GM12878 (cell line): ENCODE measurements at regions not wholly inside any gene's neighbourhood (a gene's known extent, or its start where the extent isn't known, plus 50 kb on each side); places are given as distances from the start of the nearest gene placed in this dataset.

Experiments used
- ATAC-seq: fragments of 200-7000 bp; cut with Tn5 transposase; 3 replicates; pipeline ENCODE4 v1.9.1; 2020; ENCODE audit warnings: mild to moderate bottlenecking, moderate library complexity
- BruUV-seq: library from RNA; stranded (reverse); fragments of 400-500 nt; replicated peaks from 2 replicates; lab custom pipeline; 2021; lab: Mats Ljungman, UMichigan
- CTCF ChIA-PET: fragments of 300-600 bp; sonication (Branson Sonifier 250); formaldehyde crosslinking; extraction: SDS; loops from one replicate; lab custom pipeline; 2021; ENCODE audit warnings: inconsistent platforms; lab: Yijun Ruan, JAX
- POLR2A ChIA-PET: fragments of 350-600 bp; formaldehyde crosslinking; extraction: SDS; loops from one replicate; lab custom pipeline; 2021; ENCODE audit warnings: inconsistent platforms; lab: Charles Lee
- RAD21 ChIA-PET: fragments of 300-600 bp; sonication (Branson Sonifier 250); formaldehyde crosslinking; loops from one replicate; lab custom pipeline; 2023; ENCODE audit warnings: antibody characterized with exemption; ENCODE audit not compliant: unreplicated experiment; lab: Charles Lee
- SMC1A ChIA-PET: fragments of 300-600 bp; sonication (Branson Sonifier 250); formaldehyde crosslinking; loops from one replicate; lab custom pipeline; 2023; ENCODE audit not compliant: unreplicated experiment, uncharacterized antibody; lab: Charles Lee
- DNase-seq: peaks from one replicate; pipeline ENCODE4 v3.0.0-alpha.2; 2011; ENCODE audit warnings: low read depth, low spot score
- FAIRE-seq: peaks from 3 replicates; lab custom pipeline; 2011; peaks lifted over from hg19 to GRCh38; lab: Jason Lieb, UNC
- H2AFZ ChIP-seq: 2 replicates; pipeline ENCODE4 v1.6.0; 2011; ENCODE audit warnings: low read depth, low read length, control low read depth; ENCODE audit not compliant: control insufficient read depth
- H3K27ac ChIP-seq: 2 replicates; pipeline ENCODE4 v1.5.1; 2011; ENCODE audit warnings: control low read depth; ENCODE audit not compliant: control insufficient read depth, insufficient read depth
- H3K27me3 ChIP-seq, 2 experiments: replicated peaks in 1 of 2; 2 replicates each; pipeline versions ENCODE4 v1.6.0 to v1.6.1; 2011; ENCODE audit warnings: low read length in 1 of 2; ENCODE audit not compliant: control insufficient read depth in 2 of 2, insufficient read depth in 2 of 2
- H3K36me3 ChIP-seq, 2 experiments: 2 replicates each; pipeline ENCODE4 v1.5.1; 2011; ENCODE audit warnings: low read length in 1 of 2; ENCODE audit not compliant: control insufficient read depth in 2 of 2, insufficient read depth in 2 of 2
- H3K4me1 ChIP-seq: 2 replicates; pipeline ENCODE4 v1.6.1; 2011; ENCODE audit warnings: mild to moderate bottlenecking, low read length, moderate library complexity, mixed read lengths; ENCODE audit not compliant: control insufficient read depth, insufficient read depth
- H3K4me2 ChIP-seq: 2 replicates; pipeline ENCODE4 v1.6.0; 2011; ENCODE audit warnings: control low read depth; ENCODE audit not compliant: control insufficient read depth, insufficient read depth
- H3K4me3 ChIP-seq: fragments of 200-600 bp; sonication (generic); 2 replicates; pipeline ENCODE4 v1.5.1; 2016
- H3K79me2 ChIP-seq: 2 replicates; pipeline ENCODE4 v1.6.0; 2011; ENCODE audit warnings: low read length; ENCODE audit not compliant: control insufficient read depth, insufficient read depth
- H3K9ac ChIP-seq: 2 replicates; pipeline ENCODE4 v1.8.0; 2011; ENCODE audit warnings: low read length, control low read depth, mixed read lengths; ENCODE audit not compliant: control insufficient read depth, insufficient read depth
- H3K9me3 ChIP-seq: replicated peaks from 3 replicates; pipeline ENCODE4 v1.5.1; 2011; ENCODE audit warnings: mild to moderate bottlenecking, low read length; ENCODE audit not compliant: control insufficient read depth, insufficient read depth
- H4K20me1 ChIP-seq: 2 replicates; pipeline ENCODE4 v1.6.0; 2011; ENCODE audit not compliant: control insufficient read depth, insufficient read depth
- BACH1 ChIP-seq: fragments of 450-650 bp; IDR thresholded peaks from 2 replicates; pipeline ENCODE4 v1.6.1; 2017; ENCODE audit warnings: mild to moderate bottlenecking, borderline replicate concordance
- BMI1 ChIP-seq: fragments of 450-650 bp; IDR thresholded peaks from 2 replicates; pipeline ENCODE4 v1.6.1; 2016; ENCODE audit warnings: mild to moderate bottlenecking, moderate library complexity, borderline replicate concordance
- FOXK2 ChIP-seq: fragments of 450-650 bp; IDR thresholded peaks from 2 replicates; pipeline ENCODE4 v1.6.1; 2017; ENCODE audit warnings: mild to moderate bottlenecking, moderate library complexity
- IRF4 ChIP-seq: IDR thresholded peaks from 2 replicates; pipeline ENCODE4 v1.6.1; 2011; ENCODE audit warnings: low read depth, low read length
- JUND ChIP-seq: IDR thresholded peaks from 2 replicates; pipeline ENCODE4 v1.6.1; 2012; ENCODE audit warnings: low read depth, mild to moderate bottlenecking, low read length, improper control_type of control experiment, moderate library complexity
- MYC ChIP-seq: IDR thresholded peaks from 2 replicates; pipeline ENCODE4 v1.6.1; 2011; ENCODE audit warnings: mild to moderate bottlenecking, low read length, moderate library complexity, inconsistent platforms; ENCODE audit not compliant: insufficient read depth, insufficient replicate concordance, insufficient read length, severe bottlenecking
- PAX8 ChIP-seq: fragments of 450-650 bp; IDR thresholded peaks from 2 replicates; pipeline ENCODE4 v1.6.1; 2017; ENCODE audit warnings: mild to moderate bottlenecking, moderate library complexity
- RB1 ChIP-seq: fragments of 450-650 bp; formaldehyde crosslinking; IDR thresholded peaks from 2 replicates; pipeline ENCODE4 v1.6.1; 2017; ENCODE audit warnings: mild to moderate bottlenecking, borderline replicate concordance
- RCOR1 ChIP-seq: conservative IDR thresholded peaks from 2 replicates; pipeline ENCODE4 v1.6.1; 2012; ENCODE audit warnings: low read depth, low read length, improper control_type of control experiment
- RFX5 ChIP-seq: IDR thresholded peaks from 2 replicates; pipeline ENCODE4 v1.6.1; 2011; ENCODE audit warnings: low read depth, low read length, improper control_type of control experiment
- TAF1 ChIP-seq: IDR thresholded peaks from 2 replicates; pipeline ENCODE4 v1.6.1; 2011; ENCODE audit warnings: mild to moderate bottlenecking, low read depth, low read length, borderline replicate concordance
- TCF7 ChIP-seq: IDR thresholded peaks from 2 replicates; pipeline ENCODE4 v1.6.1; 2014; ENCODE audit warnings: antibody characterized with exemption, borderline replicate concordance
- WGBS: methylation state at CpG from one replicate; pipeline ENCODE4 v1.1.6; 2016; ENCODE audit warnings: low lambda C conversion rate; ENCODE audit not compliant: insufficient replicate concordance, insufficient coverage; ENCODE audit errors: missing lambda C conversion rate; 5-methylcytosine and 5-hydroxymethylcytosine counted together
- in situ Hi-C: fragments of 300-500 bp; cut with MboI; formaldehyde crosslinking; loops from 9 replicates; pipeline ENCODE4 v1.14.3; 2018; ENCODE audit warnings: mixed read lengths
- intact Hi-C: fragments of 100-400 bp; cut with micrococcal nuclease; formaldehyde crosslinking; loops from one replicate; pipeline ENCODE4 v1.14.2; 2022; ENCODE audit not compliant: unreplicated experiment
- TF ChIP-seq, protein P1 (sequence below): fragments of 450-650 bp; IDR thresholded peaks from 2 replicates; pipeline ENCODE4 v1.6.1; 2017; ENCODE audit warnings: mild to moderate bottlenecking, moderate library complexity
- TF ChIP-seq, protein P2 (sequence below): IDR thresholded peaks from 2 replicates; pipeline ENCODE4 v1.6.1; 2012; ENCODE audit warnings: improper control_type of control experiment, low read depth, low read length; ENCODE audit not compliant: insufficient replicate concordance
- TF ChIP-seq, protein P3 (sequence below): IDR thresholded peaks from 2 replicates; pipeline ENCODE4 v1.6.1; 2012; ENCODE audit warnings: low read depth, low read length, improper control_type of control experiment
- TF ChIP-seq, protein P4 (sequence below): IDR thresholded peaks from 2 replicates; pipeline ENCODE4 v1.6.1; 2011; ENCODE audit warnings: mild to moderate bottlenecking, low read depth, low read length, moderate library complexity; ENCODE audit not compliant: insufficient replicate concordance

DNA sequence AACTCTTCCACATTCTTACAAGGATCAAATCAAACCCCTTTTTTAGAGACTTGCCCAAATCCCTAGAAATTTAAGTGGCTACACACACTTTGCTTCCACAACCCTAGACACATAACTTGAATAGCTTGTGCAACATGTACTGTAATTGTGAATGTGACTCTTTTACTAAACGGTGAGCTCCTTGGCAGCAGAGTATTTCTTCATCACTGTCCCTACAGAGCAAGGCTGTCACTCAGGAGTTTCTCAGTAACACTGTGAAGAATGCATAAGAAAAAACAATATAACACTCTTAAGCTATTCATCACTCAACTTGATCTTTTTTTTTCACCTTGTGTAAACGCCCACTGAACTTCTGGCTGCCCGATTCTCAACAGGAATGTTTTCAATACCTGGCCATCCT, 53.8 kb upstream of the ADAMTS18 start:
- Histone ChIP-seq H3K36me3 (no peaks in the 10 kb centered on the region), H3K4me1 (no peaks in the 10 kb centered on the region), H3K27me3 (no peaks in the 10 kb centered on the region), H3K27ac (no peak overlapping the region), H3K9ac (no peak overlapping the region), H4K20me1 (no peaks in the 10 kb centered on the region), H3K4me3 (no peak overlapping the region), H3K9me3 (no peaks in the 10 kb centered on the region), H2AFZ (no peak overlapping the region), H3K4me2 (no peak overlapping the region), H3K79me2 (no peaks in the 10 kb centered on the region)
- TF ChIP-seq, protein P1, sequence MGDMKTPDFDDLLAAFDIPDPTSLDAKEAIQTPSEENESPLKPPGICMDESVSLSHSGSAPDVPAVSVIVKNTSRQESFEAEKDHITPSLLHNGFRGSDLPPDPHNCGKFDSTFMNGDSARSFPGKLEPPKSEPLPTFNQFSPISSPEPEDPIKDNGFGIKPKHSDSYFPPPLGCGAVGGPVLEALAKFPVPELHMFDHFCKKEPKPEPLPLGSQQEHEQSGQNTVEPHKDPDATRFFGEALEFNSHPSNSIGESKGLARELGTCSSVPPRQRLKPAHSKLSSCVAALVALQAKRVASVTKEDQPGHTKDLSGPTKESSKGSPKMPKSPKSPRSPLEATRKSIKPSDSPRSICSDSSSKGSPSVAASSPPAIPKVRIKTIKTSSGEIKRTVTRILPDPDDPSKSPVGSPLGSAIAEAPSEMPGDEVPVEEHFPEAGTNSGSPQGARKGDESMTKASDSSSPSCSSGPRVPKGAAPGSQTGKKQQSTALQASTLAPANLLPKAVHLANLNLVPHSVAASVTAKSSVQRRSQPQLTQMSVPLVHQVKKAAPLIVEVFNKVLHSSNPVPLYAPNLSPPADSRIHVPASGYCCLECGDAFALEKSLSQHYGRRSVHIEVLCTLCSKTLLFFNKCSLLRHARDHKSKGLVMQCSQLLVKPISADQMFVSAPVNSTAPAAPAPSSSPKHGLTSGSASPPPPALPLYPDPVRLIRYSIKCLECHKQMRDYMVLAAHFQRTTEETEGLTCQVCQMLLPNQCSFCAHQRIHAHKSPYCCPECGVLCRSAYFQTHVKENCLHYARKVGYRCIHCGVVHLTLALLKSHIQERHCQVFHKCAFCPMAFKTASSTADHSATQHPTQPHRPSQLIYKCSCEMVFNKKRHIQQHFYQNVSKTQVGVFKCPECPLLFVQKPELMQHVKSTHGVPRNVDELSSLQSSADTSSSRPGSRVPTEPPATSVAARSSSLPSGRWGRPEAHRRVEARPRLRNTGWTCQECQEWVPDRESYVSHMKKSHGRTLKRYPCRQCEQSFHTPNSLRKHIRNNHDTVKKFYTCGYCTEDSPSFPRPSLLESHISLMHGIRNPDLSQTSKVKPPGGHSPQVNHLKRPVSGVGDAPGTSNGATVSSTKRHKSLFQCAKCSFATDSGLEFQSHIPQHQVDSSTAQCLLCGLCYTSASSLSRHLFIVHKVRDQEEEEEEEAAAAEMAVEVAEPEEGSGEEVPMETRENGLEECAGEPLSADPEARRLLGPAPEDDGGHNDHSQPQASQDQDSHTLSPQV, result no peak
- TF ChIP-seq JUND (no peak), PAX8 (no peak), RFX5 (no peak), BMI1 (no peak), IRF4 (no peak), FOXK2 (no peak), RB1 (no peak), TAF1 (no peak), RCOR1 (no peak), MYC (no peak), BACH1 (no peak), TCF7 (no peak)
- TF ChIP-seq, protein P2, sequence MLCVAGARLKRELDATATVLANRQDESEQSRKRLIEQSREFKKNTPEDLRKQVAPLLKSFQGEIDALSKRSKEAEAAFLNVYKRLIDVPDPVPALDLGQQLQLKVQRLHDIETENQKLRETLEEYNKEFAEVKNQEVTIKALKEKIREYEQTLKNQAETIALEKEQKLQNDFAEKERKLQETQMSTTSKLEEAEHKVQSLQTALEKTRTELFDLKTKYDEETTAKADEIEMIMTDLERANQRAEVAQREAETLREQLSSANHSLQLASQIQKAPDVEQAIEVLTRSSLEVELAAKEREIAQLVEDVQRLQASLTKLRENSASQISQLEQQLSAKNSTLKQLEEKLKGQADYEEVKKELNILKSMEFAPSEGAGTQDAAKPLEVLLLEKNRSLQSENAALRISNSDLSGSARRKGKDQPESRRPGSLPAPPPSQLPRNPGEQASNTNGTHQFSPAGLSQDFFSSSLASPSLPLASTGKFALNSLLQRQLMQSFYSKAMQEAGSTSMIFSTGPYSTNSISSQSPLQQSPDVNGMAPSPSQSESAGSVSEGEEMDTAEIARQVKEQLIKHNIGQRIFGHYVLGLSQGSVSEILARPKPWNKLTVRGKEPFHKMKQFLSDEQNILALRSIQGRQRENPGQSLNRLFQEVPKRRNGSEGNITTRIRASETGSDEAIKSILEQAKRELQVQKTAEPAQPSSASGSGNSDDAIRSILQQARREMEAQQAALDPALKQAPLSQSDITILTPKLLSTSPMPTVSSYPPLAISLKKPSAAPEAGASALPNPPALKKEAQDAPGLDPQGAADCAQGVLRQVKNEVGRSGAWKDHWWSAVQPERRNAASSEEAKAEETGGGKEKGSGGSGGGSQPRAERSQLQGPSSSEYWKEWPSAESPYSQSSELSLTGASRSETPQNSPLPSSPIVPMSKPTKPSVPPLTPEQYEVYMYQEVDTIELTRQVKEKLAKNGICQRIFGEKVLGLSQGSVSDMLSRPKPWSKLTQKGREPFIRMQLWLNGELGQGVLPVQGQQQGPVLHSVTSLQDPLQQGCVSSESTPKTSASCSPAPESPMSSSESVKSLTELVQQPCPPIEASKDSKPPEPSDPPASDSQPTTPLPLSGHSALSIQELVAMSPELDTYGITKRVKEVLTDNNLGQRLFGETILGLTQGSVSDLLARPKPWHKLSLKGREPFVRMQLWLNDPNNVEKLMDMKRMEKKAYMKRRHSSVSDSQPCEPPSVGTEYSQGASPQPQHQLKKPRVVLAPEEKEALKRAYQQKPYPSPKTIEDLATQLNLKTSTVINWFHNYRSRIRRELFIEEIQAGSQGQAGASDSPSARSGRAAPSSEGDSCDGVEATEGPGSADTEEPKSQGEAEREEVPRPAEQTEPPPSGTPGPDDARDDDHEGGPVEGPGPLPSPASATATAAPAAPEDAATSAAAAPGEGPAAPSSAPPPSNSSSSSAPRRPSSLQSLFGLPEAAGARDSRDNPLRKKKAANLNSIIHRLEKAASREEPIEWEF, result no peak
- TF ChIP-seq, protein P3, sequence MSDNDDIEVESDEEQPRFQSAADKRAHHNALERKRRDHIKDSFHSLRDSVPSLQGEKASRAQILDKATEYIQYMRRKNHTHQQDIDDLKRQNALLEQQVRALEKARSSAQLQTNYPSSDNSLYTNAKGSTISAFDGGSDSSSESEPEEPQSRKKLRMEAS, result no peak
- TF ChIP-seq, protein P4, sequence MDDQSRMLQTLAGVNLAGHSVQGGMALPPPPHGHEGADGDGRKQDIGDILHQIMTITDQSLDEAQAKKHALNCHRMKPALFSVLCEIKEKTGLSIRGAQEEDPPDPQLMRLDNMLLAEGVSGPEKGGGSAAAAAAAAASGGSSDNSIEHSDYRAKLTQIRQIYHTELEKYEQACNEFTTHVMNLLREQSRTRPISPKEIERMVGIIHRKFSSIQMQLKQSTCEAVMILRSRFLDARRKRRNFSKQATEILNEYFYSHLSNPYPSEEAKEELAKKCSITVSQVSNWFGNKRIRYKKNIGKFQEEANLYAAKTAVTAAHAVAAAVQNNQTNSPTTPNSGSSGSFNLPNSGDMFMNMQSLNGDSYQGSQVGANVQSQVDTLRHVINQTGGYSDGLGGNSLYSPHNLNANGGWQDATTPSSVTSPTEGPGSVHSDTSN, result no peak
- ChIA-PET RAD21 (no interaction called here), CTCF (no interaction called here), SMC1A (no interaction called here), POLR2A (no interaction called here)
- in situ Hi-C loops, result no loop called here
- DNase-seq (no peak), ATAC-seq (no peak), FAIRE-seq (no peak)
- no TSS peak for BruUV-seq
- WGBS, result 4% methylated on average over 3 of the region's 3 CpGs
- intact Hi-C loops, result no loop called here
